ENCODE measurements at regions not wholly inside any gene's neighbourhood (a gene's known extent, or its start where the extent isn't known, plus 50 kb on each side); places are given as distances from the start of the nearest gene placed in this dataset.
"Not testable (repeated sequence)": the region's sequence is repeated elsewhere in the genome, so short reads cannot be mapped to it uniquely, and the experiment has no call there.

GRCh38 chr4:38390969-38391545 lies 272.9 kb upstream of the KLF3 start:
- TF ChIP-seq ZNF274 (IDR thresholded peaks at IDR 0.05; ENCODE audit: low read depth, low read length), result no peak
- H3K4me3 ChIP-seq (ENCODE audit: low read length), result no peak overlapping the region

DNA sequence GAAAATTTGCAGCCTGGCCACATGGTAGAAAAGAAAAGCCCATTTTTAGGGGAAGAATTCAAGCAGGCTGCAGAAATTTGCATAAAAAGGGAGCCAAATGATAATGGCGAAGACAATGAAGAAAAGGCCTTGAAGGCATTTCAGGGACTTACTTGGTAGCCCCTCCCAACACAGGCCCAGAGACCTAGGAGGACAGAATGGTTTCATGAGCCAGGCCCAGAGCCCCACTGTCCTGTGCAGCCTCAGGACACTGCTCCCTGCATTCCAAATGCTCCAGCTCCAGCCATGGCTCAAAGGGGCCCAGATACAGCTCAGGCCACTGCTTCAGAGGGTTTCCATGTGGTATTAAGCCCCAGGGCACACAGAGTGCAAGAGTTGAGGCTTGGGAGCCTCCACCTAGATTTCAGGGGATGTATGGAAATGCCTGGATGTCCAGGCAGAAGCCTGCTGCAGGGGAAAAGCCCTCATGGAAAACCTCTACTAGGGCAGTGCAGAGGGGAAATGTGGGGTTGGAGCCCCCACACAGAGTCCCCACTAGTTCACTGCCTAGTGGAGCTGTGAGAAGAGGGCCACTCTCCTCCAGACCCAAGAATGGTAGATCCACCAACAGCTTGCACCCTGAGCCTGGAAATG lies 271.7 kb upstream of the KLF3 start:
- no peak overlapping the region for H3K4me3 ChIP-seq (ENCODE audit: low read length)
- TF ChIP-seq ZNF274 (IDR thresholded peaks at IDR 0.05; ENCODE audit: low read depth, low read length), result no peak

DNA sequence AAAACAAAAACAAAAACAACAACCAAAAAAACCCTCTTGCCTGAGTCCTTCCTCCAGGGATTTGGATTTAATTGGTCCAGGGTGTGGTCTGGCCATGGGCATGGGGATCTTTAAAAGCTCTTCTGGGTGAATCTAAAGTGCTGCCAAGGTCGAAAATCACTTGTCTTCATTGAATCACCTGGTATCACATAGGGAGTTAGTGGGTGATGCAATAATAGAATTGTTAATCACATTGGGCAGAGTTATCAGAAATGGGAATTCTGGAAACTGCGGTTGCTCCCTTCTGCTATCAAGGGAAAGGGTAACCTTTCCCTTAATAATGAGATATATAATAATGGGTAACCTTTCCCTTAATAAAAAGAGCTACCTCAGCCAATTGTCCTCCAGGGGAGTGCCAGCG lies 267.9 kb upstream of the KLF3 start:
- TF ChIP-seq ZNF274 (IDR thresholded peaks at IDR 0.05; ENCODE audit: low read depth, low read length), result no peak
- no peak overlapping the region for H3K4me3 ChIP-seq (ENCODE audit: low read length)

GRCh38 chr4:38396845-38397547 lies 267.0 kb upstream of the KLF3 start:
- TF ChIP-seq ZNF274 (IDR thresholded peaks at IDR 0.05; ENCODE audit: low read depth, low read length), result no peak
- no peak overlapping the region for H3K4me3 ChIP-seq (ENCODE audit: low read length)

DNA sequence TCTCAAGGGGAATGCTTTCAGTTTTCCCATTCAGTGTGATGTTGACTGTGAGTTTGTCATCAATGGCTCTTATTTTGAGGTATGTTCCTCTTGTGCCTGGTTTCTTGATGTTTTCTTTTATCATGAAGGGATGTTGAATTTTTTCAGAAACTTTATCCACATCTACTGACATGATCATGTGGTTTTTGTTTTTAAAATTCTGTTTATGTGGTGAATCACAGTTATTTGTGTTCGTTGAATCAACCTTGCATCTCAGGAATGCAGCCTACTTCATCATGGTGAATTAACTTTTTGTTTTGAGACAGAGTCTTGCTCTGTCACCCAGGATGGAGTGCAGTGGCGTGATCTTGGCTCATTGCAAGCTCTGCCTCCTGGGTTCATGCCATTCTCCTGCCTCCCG lies 263.1 kb upstream of the KLF3 start:
- TF ChIP-seq ZNF274 (IDR thresholded peaks at IDR 0.05; ENCODE audit: low read depth, low read length), result no peak
- H3K4me3 ChIP-seq (ENCODE audit: low read length), result no peak overlapping the region

DNA sequence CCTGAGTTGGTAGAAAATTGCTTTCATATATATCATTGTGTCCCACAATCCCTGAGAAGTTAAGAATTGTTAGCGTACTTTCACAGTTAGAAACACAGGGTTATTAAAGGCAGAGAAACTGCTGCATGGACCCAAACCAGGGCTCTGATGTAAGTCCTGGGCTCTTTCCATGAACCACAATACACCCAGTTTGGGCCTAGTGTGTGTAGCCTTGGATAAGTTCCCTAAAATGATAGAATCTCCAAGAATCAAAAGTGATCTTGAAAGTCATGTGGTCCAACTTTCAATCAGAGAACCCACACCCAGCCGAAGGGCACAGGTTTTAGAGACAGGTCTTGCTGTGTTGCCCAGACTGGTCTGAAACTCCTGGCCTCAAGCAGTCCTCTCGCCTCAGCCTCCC lies 257.8 kb upstream of the KLF3 start:
- no peak for TF ChIP-seq ZNF274 (IDR thresholded peaks at IDR 0.05; ENCODE audit: low read depth, low read length)

DNA sequence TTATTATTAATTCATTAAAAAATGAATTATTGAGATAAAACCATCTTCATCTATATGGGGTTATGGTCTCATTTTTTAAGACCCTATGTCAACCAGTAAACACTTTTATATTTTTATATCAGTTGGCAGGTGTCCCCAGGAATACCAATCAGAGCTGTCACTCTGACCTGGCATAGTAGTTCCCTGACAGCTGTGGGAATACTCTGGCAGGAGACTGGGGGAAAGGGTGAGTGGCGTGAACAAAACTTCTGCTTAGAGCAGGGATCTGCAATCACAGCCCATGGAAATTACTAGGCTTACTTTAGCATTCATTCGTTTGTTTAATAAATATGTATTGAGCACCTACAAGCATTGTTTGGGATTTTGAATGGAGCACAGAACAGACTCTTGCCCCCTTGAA lies 254.1 kb upstream of the KLF3 start:
- H3K4me3 ChIP-seq (ENCODE audit: low read length), result no peak overlapping the region
- no peak for TF ChIP-seq ZNF274 (IDR thresholded peaks at IDR 0.05; ENCODE audit: low read depth, low read length)

More for the DNA sequence above, 257.8 kb upstream of the KLF3 start:
- H3K4me3 ChIP-seq (ENCODE audit: low read length), result no peak overlapping the region

DNA sequence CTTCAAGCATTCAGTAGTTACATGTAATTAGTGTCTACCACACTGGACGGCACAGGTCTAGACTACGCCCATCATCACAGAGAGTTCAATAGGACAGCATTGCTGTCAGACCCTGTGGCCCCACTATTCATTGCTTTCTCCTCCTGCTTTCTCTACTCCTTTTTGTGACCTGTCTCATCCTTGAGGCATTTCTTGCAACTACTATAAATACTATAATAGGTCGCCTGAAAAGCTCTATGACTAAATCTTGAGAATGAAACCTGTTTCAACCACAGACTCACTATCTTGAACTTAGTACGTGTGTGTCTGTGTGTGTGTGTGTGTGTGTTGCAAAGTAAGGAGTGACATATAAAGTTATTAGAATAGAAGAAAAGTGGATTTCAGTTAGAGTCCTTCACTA lies 252.9 kb upstream of the KLF3 start:
- H3K4me3 ChIP-seq (ENCODE audit: low read length), result no peak overlapping the region
- no peak for TF ChIP-seq ZNF274 (IDR thresholded peaks at IDR 0.05; ENCODE audit: low read depth, low read length)

DNA sequence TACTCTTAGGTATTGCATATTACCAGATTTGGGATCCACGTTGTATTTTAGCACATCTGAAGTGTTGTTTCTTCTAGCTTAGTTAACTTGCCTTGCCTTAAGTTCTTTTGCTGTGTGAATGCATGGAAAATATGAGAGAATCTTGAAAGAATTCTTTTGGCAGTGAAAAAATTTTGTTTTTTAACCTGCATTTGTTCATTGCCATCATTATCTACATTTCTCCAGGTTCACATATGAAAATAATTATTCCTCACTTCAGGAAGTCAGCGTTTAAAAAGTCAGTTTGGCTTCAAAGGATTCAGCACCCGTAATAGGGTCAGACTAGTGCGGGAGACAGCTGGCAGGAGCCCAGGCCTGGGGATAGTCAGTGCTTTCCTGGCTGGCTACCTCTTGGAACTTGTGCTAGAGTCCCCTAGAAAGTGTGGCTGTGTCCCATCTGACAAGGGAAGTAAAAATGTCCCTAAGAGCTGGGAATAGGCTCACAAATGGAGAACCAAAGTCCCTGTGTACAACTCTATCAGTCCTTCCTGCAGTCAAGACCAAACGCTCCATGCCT lies 251.9 kb upstream of the KLF3 start:
- no peak for TF ChIP-seq ZNF274 (IDR thresholded peaks at IDR 0.05; ENCODE audit: low read depth, low read length)
- no peak overlapping the region for H3K4me3 ChIP-seq (ENCODE audit: low read length)

DNA sequence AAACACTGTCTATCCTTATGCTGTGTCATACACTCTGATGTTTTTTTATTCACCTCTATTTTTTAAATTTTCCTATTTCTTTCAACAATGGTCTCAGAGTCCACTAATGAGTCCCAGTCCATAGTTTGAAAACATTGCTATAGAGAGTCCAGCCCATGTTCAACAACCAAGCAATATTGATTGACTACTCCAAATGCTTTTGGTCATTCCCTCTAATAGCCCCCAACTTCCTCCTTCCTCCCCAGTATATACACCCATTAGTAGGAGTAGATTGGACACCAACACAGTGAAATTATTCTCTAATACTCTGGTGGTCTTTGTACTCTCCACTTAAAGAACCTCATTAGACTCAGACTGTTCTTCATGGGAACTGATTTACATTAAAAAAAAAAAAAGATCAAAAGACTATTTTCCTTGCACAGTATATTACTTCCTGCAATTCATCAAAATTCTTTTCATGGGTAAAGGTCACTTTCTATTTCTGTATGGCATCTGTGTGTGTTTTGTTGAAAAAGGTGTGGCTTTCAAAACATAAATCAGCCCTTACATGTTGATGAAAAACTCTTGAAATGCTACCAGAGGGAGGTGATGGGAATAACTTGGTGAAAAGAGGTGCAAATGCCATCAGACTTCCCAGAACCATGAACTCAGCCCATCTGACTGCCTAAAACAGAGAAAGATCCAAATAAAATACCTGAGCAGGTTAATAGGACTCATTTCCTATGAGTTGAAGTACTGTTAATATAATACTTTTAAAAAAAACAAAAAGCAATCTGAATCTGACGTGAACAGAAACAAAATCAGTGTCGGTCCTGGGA lies 250.3 kb upstream of the KLF3 start:
- H3K4me3 ChIP-seq (ENCODE audit: low read length), result no peak overlapping the region
- TF ChIP-seq ZNF274 (IDR thresholded peaks at IDR 0.05; ENCODE audit: low read depth, low read length), result no peak

DNA sequence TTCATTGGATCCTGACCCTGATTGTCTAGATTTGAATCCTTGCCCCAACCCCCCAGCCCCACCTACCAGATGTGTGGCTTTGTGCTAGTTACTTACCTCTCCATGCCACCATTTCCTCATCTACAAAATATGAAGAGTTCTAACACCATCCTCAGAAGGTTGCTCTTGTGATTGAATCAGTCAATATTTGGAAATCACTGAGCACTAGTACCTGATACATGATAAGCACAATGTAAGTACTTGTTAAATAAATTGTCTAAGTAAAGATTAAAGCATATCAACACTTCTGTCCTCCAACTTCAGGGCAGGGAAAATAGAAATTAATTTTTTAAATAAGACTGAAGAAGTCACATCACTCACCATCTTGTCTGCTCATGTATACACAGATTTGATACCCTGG lies 249.6 kb upstream of the KLF3 start:
- H3K4me3 ChIP-seq (ENCODE audit: low read length), result no peak overlapping the region
- TF ChIP-seq ZNF274 (IDR thresholded peaks at IDR 0.05; ENCODE audit: low read depth, low read length), result no peak

GRCh38 chr4:38415682-38416081 lies 248.3 kb upstream of the KLF3 start:
- no peak for TF ChIP-seq ZNF274 (IDR thresholded peaks at IDR 0.05; ENCODE audit: low read depth, low read length)
- no peak overlapping the region for H3K4me3 ChIP-seq (ENCODE audit: low read length)

GRCh38 chr4:38416450-38417014 lies 247.5 kb upstream of the KLF3 start:
- no peak for TF ChIP-seq ZNF274 (IDR thresholded peaks at IDR 0.05; ENCODE audit: low read depth, low read length)
- H3K4me3 ChIP-seq (ENCODE audit: low read length), result no peak overlapping the region

GRCh38 chr4:38420254-38420653 lies 243.7 kb upstream of the KLF3 start:
- not testable (repeated sequence) for H3K4me3 ChIP-seq (ENCODE audit: low read length)

Data from GM08714 (cell line).